Testis (tissue), 2 donors: ENCODE measurements at regions not wholly inside any gene's neighbourhood (a gene's known extent, or its start where the extent isn't known, plus 50 kb on each side); places are given as distances from the start of the nearest gene placed in this dataset.
A peak's percentile ranks its signal among the peaks of the same experiment; 100 is the strongest.

Source experiments
- DNase-seq: peaks from one replicate; pipeline ENCODE4 v3.0.0-alpha.2; 2019
- H3K27ac ChIP-seq, 2 donors: fragments of 200-600 bp; sonication (generic); one replicate each; pipeline ENCODE4 v1.5.1; 2019
- H3K27me3 ChIP-seq: fragments of 200-600 bp; sonication (generic); one replicate; pipeline ENCODE4 v1.5.1; 2019
- H3K36me3 ChIP-seq: fragments of 200-600 bp; sonication (generic); one replicate; pipeline ENCODE4 v1.5.1; 2017; ENCODE audit warnings: low read depth; ENCODE audit errors: missing control alignments
- H3K4me1 ChIP-seq: fragments of 200-600 bp; sonication (generic); one replicate; pipeline ENCODE4 v1.5.1; 2019
- H3K4me3 ChIP-seq, 2 donors: fragments of 200-600 bp; sonication (generic); one replicate each; pipeline ENCODE4 v1.5.1; 2017 to 2019
- H3K9me3 ChIP-seq: fragments of 200-600 bp; sonication (generic); one replicate; pipeline ENCODE4 v1.5.1; 2017
- CTCF ChIP-seq, 3 experiments: fragments of 450-650 bp in 2 of 3; fragments of 200-600 bp in 1 of 3; sonication (generic) in 1 of 3; IDR thresholded peaks; one replicate each; pipeline ENCODE4 v1.5.1; 2016 to 2019; ENCODE audit warnings: antibody characterized with exemption in 3 of 3, mild to moderate bottlenecking in 2 of 3, moderate library complexity in 1 of 3
- POLR2A ChIP-seq: fragments of 450-650 bp; IDR thresholded peaks from one replicate; pipeline ENCODE4 v1.6.1; 2017; ENCODE audit warnings: antibody characterized with exemption, mild to moderate bottlenecking, moderate library complexity
- WGBS, 2 donors: methylation state at CpG; one replicate each; pipeline ENCODE4 v1.1.5; 2018; 5-methylcytosine and 5-hydroxymethylcytosine counted together
- intact Hi-C: fragments of 100-400 bp; cut with DNase I; formaldehyde crosslinking; loops from one replicate; pipeline ENCODE4 v1.15.1; 2023; ENCODE audit warnings: low total_unique reads

- intact Hi-C loops = no loop called here
- Histone ChIP-seq H3K9me3 (no peaks in the 10 kb centered on the region), H3K36me3 (no peaks in the 10 kb centered on the region), H3K27me3 (no peaks in the 10 kb centered on the region), H3K4me3 (no peak overlapping the region), H3K4me1 (no peaks in the 10 kb centered on the region), H3K27ac (no peak overlapping the region)
- TF ChIP-seq CTCF (IDR thresholded peaks at IDR 0.05) (no peak), POLR2A (no peak)
- 80 to 83% methylated on average over 10 of the region's 10 CpGs for WGBS, 2 donors
- no peak for DNase-seq
Measured at GRCh38 chr17:36752096-36752888, 150.9 kb downstream of the MRM1 start.

GRCh38 chr17:36755586-36755985 is 154.2 kb downstream of the MRM1 start:
- WGBS, 2 donors = 58 to 59% methylated on average over 10 of the region's 10 CpGs
- no peak overlapping the region for H3K27ac ChIP-seq
- H3K36me3 ChIP-seq = no peaks in the 10 kb centered on the region
- H3K4me1 ChIP-seq = no peaks in the 10 kb centered on the region
- TF ChIP-seq POLR2A = no peak
- no peak for TF ChIP-seq CTCF (IDR thresholded peaks at IDR 0.05)
- DNase-seq = peak; percentile 20
- H3K27me3 ChIP-seq = no peaks in the 10 kb centered on the region
- intact Hi-C loops = no loop called here
- no peaks in the 10 kb centered on the region for H3K9me3 ChIP-seq
- H3K4me3 ChIP-seq = no peak overlapping the region

GRCh38 chr17:36756695-36757094 is 155.3 kb downstream of the MRM1 start:
- no peaks in the 10 kb centered on the region for H3K9me3 ChIP-seq
- no peak overlapping the region for H3K27ac ChIP-seq
- H3K36me3 ChIP-seq = no peaks in the 10 kb centered on the region
- DNase-seq = no peak
- H3K4me3 ChIP-seq = no peak overlapping the region
- H3K27me3 ChIP-seq = no peaks in the 10 kb centered on the region
- TF ChIP-seq CTCF (IDR thresholded peaks at IDR 0.05) (no peak), POLR2A (no peak)
- intact Hi-C loops = no loop called here
- WGBS, 2 donors = 95 to 97% methylated on average over 3 of the region's 3 CpGs
- no peaks in the 10 kb centered on the region for H3K4me1 ChIP-seq

GRCh38 chr17:36760425-36760824 is 159.0 kb downstream of the MRM1 start:
- WGBS, 2 donors = 44 to 53% methylated on average over 5 of the region's 5 CpGs
- Histone ChIP-seq H3K27ac (no peak overlapping the region), H3K9me3 (no peaks in the 10 kb centered on the region), H3K27me3 (no peaks in the 10 kb centered on the region), H3K4me1 (no peaks in the 10 kb centered on the region), H3K4me3 (no peak overlapping the region), H3K36me3 (no peaks in the 10 kb centered on the region)
- no peak for DNase-seq
- intact Hi-C loops = no loop called here
- no peak for TF ChIP-seq POLR2A

GRCh38 chr17:36761203-36761950 is 160.0 kb downstream of the MRM1 start:
- intact Hi-C loops = no loop called here

More at GRCh38 chr17:36761203-36761950, 160.0 kb downstream of the MRM1 start:
- no peak overlapping the region for H3K4me3 ChIP-seq
- H3K36me3 ChIP-seq = no peaks in the 10 kb centered on the region
- no peaks in the 10 kb centered on the region for H3K9me3 ChIP-seq
- no peak overlapping the region for H3K27ac ChIP-seq
- TF ChIP-seq POLR2A = no peak
- TF ChIP-seq CTCF (IDR thresholded peaks at IDR 0.05) = no peak
- no peaks in the 10 kb centered on the region for H3K4me1 ChIP-seq
- peak; percentile 17 for DNase-seq
- H3K27me3 ChIP-seq = no peaks in the 10 kb centered on the region
- WGBS, 2 donors = 41 to 42% methylated on average over 26 of the region's 26 CpGs
